ENCODE measurements at regions not wholly inside any gene's neighbourhood (a gene's known extent, or its start where the extent isn't known, plus 50 kb on each side); places are given as distances from the start of the nearest gene placed in this dataset.

DNA sequence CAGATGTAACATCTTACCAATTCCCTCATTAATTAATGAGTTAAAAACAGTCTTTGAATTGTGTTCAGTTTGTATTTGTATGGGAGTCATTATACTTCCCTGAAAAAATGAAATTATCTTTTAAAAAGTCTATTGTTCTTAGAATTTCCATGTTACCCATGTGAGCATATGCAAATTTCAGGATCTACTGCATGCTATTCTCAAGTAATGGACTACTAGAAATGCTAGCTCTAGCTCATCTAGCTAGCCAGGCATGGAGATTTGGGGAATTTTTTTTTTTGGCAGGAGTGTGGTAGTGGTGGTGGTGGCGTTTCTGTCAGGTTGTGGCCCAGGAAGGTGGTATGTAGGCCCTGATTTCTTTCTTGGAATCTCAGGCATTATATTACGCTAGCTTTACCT lies 218.4 kb downstream of the AEBP2 start:
- in situ Hi-C loops (cut with MboI), result no loop called here
- CTCF ChIA-PET (ENCODE audit: low intra/inter-chr PET ratio), result no interaction called here

GRCh38 chr12:19659086-19659485 lies 219.8 kb downstream of the AEBP2 start:
- BruUV-seq (replicated peaks), result no TSS peak
- H3K4me1 ChIP-seq (replicated peaks in 1 of 2; ENCODE audit: control insufficient read depth in 2 of 2, insufficient read depth in 2 of 2, low read length in 2 of 2), result no peaks in the 10 kb centered on the region
- DNase-seq (ENCODE audit: extremely low read depth in 1 of 4, low spot score in 3 of 4), result no peak
- no peak overlapping the region for H2AFZ ChIP-seq (ENCODE audit: low read depth, low read length)
- intact Hi-C loops (cut with micrococcal nuclease) (no loop called here), in situ Hi-C loops (cut with MboI) (no loop called here)
- TF ChIP-seq NFE2 (IDR thresholded peaks at IDR 0.05; ENCODE audit: low read depth), result no peak
- no peak for TF ChIP-seq GTF2B (IDR thresholded peaks at IDR 0.05; ENCODE audit: extremely low read depth, insufficient read length)
- TF ChIP-seq FOXK2 (conservative IDR thresholded peaks at IDR 0.05 in 1 of 2, IDR thresholded peaks at IDR 0.05 in 1 of 2; ENCODE audit: low read depth in 2 of 2), result no peak
- no peak for TF ChIP-seq ILF3 (IDR thresholded peaks at IDR 0.05; ENCODE audit: borderline replicate concordance)
- TF ChIP-seq NCOA4 (IDR thresholded peaks at IDR 0.05; ENCODE audit: partially characterized antibody), result no peak
- TF ChIP-seq MBD2 (IDR thresholded peaks at IDR 0.05; ENCODE audit: borderline replicate concordance, low read depth), result no peak
- no peak for TF ChIP-seq SREBF1 (IDR thresholded peaks at IDR 0.05; ENCODE audit: borderline replicate concordance, low read depth, low read length)
- no peak for TF ChIP-seq CEBPG (CRISPR knock-in tag; IDR thresholded peaks at IDR 0.05)
- no peak for TF ChIP-seq CEBPG (tag; conservative IDR thresholded peaks at IDR 0.05 in 1 of 2, IDR thresholded peaks at IDR 0.05 in 1 of 2)
- no peak for TF ChIP-seq SMARCB1 (IDR thresholded peaks at IDR 0.05; ENCODE audit: insufficient read length, low read depth)
- TF ChIP-seq HNRNPH1 (optimal IDR thresholded peaks at IDR 0.05; ENCODE audit: low read depth, low read length), result no peak
- H3K4me2 ChIP-seq (ENCODE audit: insufficient read depth, low read length), result no peak overlapping the region
- FAIRE-seq, result no peak
- H3K9me1 ChIP-seq (ENCODE audit: control insufficient read depth, insufficient read depth, low read length), result no peaks in the 10 kb centered on the region
- H3K9me3 ChIP-seq (replicated peaks; ENCODE audit: control insufficient read depth, insufficient read depth, low read depth, low read length), result no peaks in the 10 kb centered on the region
- H3K27me3 ChIP-seq (ENCODE audit: control insufficient read depth in 2 of 2, insufficient read depth in 2 of 2, low read length in 2 of 2), result no peaks in the 10 kb centered on the region
- no peak for ATAC-seq
- 0% methylated on average over 2 of the region's 2 CpGs for WGBS (ENCODE audit: insufficient coverage, low coverage, missing lambda C conversion rate)
- no peaks in the 10 kb centered on the region for H3K36me3 ChIP-seq (ENCODE audit: control insufficient read depth, insufficient read depth, low read length)
- CTCF ChIA-PET (ENCODE audit: low intra/inter-chr PET ratio), result no interaction called here
- H3K9ac ChIP-seq (ENCODE audit: insufficient read depth in 1 of 2, low read depth in 2 of 2, low read length in 2 of 2), result no peak overlapping the region
- POLR2A ChIA-PET, result no interaction called here
- H4K20me1 ChIP-seq (replicated peaks; ENCODE audit: control insufficient read depth, insufficient read depth, low read length), result no peaks in the 10 kb centered on the region
- H3K79me2 ChIP-seq (ENCODE audit: control insufficient read depth, insufficient read depth, low read length), result no peaks in the 10 kb centered on the region
- no peak overlapping the region for H3K27ac ChIP-seq (ENCODE audit: extremely low read depth, low read depth, low read length)
- no peak overlapping the region for H3K4me3 ChIP-seq

More for the DNA sequence above, 218.4 kb downstream of the AEBP2 start:
- no peaks in the 10 kb centered on the region for H4K20me1 ChIP-seq (replicated peaks; ENCODE audit: control insufficient read depth, insufficient read depth, low read length)
- intact Hi-C loops (cut with micrococcal nuclease), result no loop called here
- no peak overlapping the region for H3K4me3 ChIP-seq
- no peaks in the 10 kb centered on the region for H3K4me1 ChIP-seq (replicated peaks in 1 of 2; ENCODE audit: control insufficient read depth in 2 of 2, insufficient read depth in 2 of 2, low read length in 2 of 2)
- H3K9me1 ChIP-seq (ENCODE audit: control insufficient read depth, insufficient read depth, low read length), result no peaks in the 10 kb centered on the region
- H3K27me3 ChIP-seq (ENCODE audit: control insufficient read depth in 2 of 2, insufficient read depth in 2 of 2, low read length in 2 of 2), result no peaks in the 10 kb centered on the region
- no peak overlapping the region for H3K4me2 ChIP-seq (ENCODE audit: insufficient read depth, low read length)
- DNase-seq (ENCODE audit: extremely low read depth in 1 of 4, low spot score in 3 of 4) (no peak), ATAC-seq (no peak), FAIRE-seq (no peak)
- WGBS (ENCODE audit: insufficient coverage, low coverage, missing lambda C conversion rate), result 0% methylated on average over 2 of the region's 2 CpGs
- H3K9ac ChIP-seq (ENCODE audit: insufficient read depth in 1 of 2, low read depth in 2 of 2, low read length in 2 of 2), result no peak overlapping the region
- POLR2A ChIA-PET, result interaction anchor here (0.6 kb wide), 1 partner anchor 175 kb away, joined by 3 read pairs; no protein-coding TSS in a partner anchor
- H3K36me3 ChIP-seq (ENCODE audit: control insufficient read depth, insufficient read depth, low read length), result no peaks in the 10 kb centered on the region
- no peak overlapping the region for H2AFZ ChIP-seq (ENCODE audit: low read depth, low read length)
- TF ChIP-seq ELF4 (CRISPR knock-in tag; IDR thresholded peaks at IDR 0.05), result no peak
- no peaks in the 10 kb centered on the region for H3K79me2 ChIP-seq (ENCODE audit: control insufficient read depth, insufficient read depth, low read length)
- no peaks in the 10 kb centered on the region for H3K9me3 ChIP-seq (replicated peaks; ENCODE audit: control insufficient read depth, insufficient read depth, low read depth, low read length)
- BruUV-seq (replicated peaks), result no TSS peak
- H3K27ac ChIP-seq (ENCODE audit: extremely low read depth, low read depth, low read length), result no peak overlapping the region

All from K562 (cell line).